ENCODE measurements at regions not wholly inside any gene's neighbourhood (a gene's known extent, or its start where the extent isn't known, plus 50 kb on each side); places are given as distances from the start of the nearest gene placed in this dataset.

DNA sequence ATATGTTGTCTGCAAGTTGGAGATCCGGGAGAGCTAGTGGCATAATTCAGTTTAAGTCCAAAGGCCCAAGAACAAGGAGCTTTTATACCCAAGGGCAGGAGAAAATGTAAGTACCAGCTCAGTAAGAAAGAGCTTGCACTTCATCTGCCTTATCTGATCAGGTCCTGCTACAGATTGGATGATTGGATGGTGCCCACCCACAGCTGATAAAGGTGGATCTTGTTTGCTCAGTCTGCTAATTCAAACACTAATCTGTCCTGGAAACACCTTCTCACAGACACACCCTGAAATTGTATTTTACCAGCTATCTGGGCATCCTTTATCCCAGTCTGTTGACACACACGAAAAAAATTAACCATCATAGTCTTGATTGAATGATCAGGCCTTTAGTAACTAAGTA lies 230.7 kb upstream of the SLC16A7 start:
- TF ChIP-seq CTCF (IDR thresholded peaks at IDR 0.05), result no peak
- TF ChIP-seq POLR2A (IDR thresholded peaks at IDR 0.05), result no peak

Data from esophagus squamous epithelium (tissue), 4 donors.